NCI-H2171 treated with DMSO at 0.1 percent for 48 hours (cell line): ENCODE measurements at regions not wholly inside any gene's neighbourhood (a gene's known extent, or its start where the extent isn't known, plus 50 kb on each side); places are given as distances from the start of the nearest gene placed in this dataset.
A peak's percentile ranks its signal among the peaks of the same experiment; 100 is the strongest.

Experiments
- DNase-seq: peaks from one replicate; lab custom pipeline; 2025; lab: John Stamatoyannopoulos, UW

DNA sequence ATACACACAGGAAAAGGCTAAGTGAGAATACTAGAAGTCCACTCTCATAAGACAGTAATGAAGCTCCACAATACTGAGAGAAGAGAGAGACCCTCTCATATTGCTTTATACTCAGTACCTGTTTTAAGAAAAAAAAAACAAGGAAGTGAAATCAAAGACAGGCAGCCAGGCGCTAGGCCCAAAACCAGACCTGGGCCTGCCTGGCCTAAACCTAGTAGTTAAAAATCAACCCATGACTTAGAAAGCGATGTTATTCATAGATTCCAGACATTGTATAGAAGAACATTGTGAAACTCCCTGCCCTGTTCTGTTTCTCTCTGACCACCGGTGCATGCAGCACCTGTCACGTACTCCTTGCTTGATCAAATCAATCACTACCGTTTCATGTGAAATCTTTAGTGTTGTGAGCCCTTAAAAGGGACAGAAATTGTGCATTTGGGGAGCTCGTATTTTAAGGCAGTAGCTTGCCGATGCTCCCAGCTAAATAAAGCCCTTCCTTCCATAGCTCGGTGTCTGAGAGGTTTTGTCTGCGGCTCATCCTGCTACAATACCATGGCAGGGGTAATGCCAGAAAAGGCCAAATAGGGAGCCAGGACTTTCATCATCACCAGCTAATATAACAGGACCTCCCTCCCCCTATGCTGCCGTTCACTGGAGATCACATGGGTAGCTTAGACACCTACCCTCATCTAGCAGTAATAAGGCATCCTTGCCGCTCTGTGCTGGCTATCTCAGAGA is 1294.1 kb downstream of the NSUN3 start:
- no peak for DNase-seq

DNA sequence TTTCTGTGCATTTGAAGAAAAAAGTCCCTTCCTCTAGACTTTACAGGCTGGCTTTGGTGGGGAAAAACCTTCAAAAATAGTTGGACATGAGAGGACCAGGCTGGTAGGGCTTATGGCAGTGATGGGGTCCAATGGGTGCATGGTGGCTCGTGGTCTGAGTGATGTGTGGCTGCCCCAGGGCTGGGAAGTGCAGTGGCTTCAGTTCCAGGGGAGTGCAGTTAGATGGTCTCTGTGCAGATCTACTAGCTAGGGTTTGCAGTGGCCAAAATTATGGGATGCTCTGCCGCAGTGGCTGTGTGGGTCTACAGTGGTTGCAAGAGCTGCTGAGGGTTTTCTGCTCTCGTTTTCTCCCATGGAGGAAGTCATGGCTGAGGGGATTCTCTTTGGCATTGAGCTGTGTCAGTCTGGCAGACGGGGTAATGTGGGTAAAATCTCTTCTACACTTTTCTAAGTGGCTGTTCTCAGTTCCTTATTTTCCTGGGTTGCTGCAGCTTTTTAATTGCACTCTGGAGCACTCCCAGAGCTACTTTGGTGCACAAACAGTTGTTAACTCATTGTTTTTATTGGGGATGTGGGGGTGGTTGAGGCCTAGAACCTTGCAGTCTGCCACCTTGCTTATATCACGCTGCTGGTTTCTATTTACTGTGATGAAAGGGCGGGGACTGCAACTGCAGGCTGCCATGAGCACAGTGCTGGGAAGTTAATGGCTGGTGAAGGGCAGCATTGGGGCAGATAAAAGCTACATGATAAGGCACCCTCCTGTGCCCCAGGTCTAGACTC is 1324.6 kb downstream of the NSUN3 start:
- no peak for DNase-seq

DNA sequence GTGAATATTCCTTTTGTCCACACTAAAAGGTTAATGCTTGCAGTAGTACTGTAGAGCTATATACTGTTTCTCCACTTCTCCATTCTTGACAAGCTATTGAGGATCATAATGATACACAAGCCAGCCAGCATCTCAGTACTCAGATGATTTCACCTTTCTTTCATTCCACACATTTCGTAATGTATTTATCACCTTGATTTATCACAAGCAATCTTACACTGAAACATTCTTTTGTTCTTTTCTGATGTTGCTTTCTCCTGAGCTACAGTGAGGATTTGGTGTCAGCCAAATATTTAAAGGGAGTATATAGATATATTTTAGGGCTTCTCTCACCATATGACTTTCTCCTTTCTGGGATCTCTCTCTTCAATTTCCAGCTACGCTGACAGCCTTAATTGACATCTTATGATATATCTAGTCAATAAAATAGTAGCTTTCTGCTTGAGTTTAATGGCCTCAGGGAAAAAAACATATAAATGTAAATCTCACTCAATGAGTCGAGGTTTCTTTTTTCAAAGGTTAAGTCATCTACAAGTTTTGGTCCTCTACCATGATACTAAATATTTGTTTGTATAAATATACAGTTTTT is 1327.0 kb downstream of the NSUN3 start:
- no peak for DNase-seq

DNA sequence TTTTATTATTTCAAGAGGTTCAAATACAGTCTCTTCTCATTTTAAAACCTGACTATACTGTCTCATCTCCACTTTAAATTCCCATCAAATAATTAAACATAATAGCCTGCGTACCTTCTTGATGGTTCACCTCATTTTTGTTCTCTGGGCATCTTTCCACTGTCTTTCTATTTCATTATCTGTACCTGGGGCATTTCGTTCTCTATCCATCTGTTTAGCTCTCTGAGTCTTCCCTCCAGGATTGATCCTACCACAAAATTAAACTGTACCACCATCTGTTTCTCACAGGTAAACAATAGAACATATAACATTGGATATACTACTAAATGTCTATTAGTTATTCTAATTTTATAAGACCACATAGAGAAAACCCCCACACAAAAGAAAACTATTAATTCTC is 1331.4 kb downstream of the NSUN3 start:
- DNase-seq, result peak; percentile 74

DNA sequence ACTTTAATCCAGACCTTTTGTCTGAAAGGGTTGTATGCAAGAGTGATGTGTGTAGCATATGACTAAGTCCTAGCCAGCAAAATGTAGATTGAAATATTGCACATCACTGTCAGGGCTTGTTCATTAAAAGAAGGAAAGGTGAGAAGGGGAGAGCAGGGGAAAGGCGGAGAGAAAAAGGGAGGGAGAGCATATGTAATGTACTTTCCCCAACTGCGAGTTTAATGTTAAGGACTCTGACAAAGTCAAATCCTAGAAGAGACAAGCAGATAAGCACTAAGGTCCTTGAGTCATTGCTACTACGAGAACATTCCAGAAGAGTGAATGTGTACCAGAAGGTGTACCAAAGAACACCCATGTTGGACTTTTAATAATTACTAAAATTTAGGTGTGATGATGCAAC is 1336.7 kb downstream of the NSUN3 start:
- no peak for DNase-seq

DNA sequence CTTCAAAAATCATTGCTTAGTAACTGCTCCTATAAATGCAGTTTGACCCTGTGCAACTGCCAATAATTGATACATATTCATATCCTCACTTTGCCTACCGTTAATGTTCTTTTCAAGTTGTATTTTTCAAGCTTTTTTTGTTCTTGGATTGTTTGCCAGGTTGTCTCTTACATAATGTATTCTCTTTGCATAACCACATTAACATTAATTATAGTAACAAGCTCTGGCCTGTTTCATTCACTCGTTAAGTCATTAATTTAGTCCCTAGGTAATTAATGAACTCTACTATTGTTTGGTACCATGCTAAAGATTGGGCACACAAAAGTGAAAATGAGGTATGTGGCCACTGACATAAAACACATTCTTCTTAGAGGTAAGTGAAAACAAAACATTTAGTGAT is 1338.8 kb downstream of the NSUN3 start:
- DNase-seq, result no peak

DNA sequence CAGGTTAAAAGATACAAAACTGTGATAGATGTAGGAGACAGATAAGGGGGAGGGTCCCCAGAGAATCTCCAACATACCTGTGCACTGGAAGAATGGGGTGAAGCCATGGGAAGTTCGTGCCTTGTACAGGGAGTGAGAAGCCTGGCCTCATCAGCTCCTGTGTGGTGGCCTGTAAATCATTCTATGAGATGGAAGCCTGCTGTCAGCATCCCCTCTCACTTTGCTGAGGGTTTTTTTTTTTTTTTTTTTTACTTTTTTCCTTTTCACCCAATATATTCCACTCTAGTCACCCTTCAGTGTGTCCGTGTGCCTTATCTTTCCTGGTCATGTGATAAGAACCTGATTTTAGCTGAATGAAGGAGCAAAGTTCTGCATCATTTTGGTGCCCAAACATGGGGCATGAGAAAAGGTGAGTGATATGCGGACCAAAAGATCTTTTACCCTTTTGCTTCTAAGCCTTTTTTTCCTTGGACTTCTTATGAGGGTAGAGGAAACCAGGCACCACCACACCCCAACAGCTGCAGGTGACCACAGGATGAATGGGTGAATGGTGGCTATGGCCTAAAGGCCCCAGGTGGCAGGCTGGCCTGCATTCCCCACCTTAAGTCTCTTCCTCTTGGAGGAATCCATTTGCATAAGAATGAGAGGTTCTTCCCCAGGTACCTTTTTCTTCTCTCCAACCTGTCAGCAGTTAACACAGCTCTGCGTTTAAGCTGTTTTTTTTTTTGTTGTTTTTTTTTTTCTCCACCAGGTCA is 1345.0 kb downstream of the NSUN3 start:
- no peak for DNase-seq

DNA sequence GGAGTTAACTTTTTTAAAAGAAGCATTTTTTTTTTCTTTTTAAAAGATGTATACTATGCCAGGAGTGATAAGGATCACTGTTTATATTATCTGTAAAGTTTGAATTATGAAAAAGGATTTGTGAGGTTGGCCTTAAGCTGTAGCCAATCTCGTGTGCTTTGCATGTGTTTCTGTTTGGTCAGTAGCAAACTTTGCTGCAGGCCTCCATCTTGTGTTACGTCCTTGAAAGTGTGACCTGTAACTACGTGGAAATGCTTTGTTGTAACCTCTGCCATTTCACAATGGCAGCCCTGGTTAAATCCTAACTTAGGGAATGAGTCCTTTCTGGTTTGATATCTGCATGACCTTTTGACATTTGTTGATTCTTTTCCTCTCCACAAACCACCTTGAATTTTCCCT is 1345.6 kb downstream of the NSUN3 start:
- no peak for DNase-seq

DNA sequence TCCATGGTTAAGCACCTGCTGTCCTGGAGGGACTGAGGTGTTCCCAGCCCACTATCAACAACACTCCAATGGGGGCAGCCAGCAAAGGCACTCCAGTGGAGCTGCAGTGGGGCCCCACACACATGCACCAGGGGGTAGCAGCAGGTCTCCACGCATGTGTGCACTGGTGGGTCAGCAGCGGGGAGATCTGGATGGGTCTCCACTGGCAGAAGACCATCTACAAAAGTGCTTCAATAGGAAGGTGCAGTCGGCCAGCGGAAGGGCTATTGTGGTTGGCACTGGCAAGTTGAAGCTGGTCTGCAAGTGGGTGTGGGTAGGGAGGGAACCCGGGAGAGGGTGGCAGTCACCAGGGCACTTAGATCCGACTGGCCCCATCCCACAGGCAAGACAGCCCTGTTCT is 1355.4 kb downstream of the NSUN3 start:
- no peak for DNase-seq

DNA sequence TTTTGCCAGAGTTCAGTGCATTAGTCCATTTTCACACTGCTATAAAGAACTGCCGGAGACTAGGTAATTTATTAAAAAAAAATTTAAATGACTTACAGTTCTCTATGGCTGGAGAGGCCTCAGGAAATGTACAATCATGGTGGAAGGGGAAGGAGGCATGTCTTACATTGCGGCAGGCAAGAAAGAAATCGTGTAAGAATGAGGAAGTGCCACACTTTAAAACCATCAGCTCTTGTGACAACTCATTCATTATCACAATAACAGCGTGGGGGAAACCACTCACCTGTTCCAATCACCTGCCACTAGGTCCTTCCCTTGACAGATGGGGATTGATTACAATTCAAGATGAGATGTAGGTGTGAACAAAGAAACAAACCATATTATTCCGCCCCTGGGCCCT is 1361.4 kb downstream of the NSUN3 start:
- peak; percentile 57 for DNase-seq

DNA sequence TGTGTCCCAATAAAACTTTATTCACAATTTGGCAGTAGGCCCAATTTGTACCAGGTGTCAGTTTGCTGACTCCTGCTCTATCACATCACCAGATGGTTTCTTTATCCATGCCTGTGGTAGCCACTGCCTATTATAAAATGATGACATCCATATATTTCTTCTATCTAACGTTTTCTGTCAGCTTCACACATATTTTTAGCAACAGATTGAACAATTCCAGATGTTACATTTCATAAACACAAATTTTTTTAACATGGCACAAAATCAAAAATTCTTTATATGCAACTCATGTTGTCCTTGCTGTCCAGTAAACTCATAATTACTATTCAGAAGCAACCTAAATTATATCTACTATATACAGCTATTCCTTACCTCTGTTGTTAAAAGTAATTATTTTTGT is 1371.6 kb downstream of the NSUN3 start:
- peak; percentile 26 for DNase-seq

DNA sequence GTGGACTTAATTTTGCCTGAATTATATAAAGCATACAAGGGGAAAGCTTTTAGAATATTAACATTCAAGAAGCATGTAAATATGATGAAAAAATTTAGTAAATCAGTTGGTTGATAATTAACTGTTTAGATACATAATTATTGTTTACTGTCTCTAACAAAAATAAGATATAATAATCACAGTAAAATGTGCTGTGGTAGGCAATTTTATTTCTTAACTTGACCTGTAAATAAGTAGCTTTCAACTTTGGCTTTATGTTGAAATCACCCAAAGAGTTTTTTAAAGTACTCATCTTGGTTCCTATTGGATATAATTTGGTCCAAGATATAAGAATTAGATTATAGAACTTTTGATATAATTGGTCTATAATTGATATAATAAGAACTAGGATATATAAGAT is 1374.5 kb downstream of the NSUN3 start:
- DNase-seq, result no peak

DNA sequence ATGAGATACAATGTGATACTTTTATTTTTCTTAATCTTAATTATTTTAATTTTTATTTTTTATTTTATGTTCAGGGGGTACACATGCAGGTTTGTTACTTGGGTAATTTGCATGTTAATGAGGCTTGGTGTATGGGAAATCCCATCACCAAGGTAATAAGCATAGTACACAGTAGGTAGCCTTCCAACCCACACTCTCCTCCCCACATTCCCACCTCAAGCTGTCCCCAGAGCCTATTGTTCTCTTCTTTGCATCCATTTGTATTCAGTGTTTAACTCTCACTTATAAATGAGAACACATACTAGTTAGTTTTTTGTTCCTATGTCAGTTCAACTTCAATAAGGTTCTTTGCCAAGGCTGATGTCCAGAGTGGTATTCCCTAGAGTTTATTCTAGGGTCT is 1375.4 kb downstream of the NSUN3 start:
- DNase-seq, result no peak

DNA sequence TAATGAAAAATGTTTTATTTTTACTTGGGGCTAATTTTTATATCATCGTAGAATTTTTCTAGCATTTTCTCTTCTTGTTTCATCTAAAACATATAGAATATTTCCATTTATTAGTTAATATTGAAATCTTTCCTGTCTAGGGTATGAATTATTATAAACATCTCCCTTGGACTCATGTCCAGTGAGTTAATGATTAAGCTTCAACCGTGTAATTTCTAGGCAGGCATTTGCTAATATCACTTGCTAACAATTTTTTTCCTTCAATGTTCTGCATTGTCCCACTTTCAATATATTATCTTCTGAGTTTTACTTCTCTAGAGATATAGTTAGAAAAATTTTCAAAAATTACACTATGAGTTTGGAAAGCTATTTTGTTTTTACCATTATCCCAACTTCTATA is 1371.6 kb upstream of the EPHA6 start:
- no peak for DNase-seq

DNA sequence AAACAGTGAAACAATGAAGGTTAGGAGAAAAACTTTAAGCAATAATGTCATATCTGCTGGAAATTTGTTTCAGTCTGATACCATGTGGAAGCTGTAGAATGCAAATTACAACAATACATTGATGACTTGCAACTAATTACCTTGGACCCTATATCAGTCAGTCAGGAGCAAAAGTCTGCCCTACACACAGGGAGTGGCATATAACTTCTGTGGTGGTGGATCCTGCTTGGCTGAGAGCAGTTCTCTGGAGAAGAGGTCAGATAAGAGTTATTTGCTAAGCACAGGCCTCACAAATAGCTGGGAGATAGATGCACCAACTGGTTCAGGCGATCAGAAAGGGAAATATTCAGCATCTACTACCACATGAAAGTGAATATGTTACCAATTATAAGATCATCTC is 1364.6 kb upstream of the EPHA6 start:
- no peak for DNase-seq

DNA sequence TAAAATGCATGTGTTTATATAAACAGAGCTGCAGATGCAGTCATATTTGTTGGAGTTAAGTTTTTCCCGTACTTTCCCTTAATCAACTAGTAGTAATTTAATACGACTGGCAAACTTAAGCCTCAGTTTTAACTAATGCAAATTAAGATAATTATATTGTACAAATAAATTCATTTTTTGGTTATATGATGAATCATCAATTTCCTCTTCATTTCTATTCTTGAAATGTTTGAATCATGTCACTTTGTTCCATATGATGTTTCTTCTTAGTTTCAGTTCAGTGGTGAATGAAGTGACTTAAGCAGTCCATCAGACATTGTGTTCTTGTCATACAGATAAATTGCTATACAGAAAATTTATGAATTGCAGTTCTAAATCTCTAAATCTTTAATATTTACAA is 1361.2 kb upstream of the EPHA6 start:
- DNase-seq, result no peak

DNA sequence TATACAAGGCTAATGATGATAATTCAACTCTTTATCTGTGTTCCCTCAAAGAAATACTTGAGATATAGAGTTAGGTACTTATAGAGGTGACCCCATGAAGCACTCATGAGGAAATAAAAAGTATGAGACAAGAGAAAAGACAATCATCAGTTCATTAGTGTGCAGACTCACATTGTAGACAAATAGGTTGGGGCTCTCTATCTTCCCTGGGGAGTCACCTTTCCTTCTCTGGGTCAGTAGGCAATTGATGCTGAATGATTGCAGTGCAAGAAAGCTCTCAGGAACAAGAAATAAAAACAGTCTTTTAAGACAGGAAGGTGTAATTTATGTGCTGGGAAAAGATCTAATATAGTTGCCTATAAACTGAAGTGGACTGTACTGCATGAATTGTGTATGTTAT is 1357.6 kb upstream of the EPHA6 start:
- DNase-seq, result no peak

DNA sequence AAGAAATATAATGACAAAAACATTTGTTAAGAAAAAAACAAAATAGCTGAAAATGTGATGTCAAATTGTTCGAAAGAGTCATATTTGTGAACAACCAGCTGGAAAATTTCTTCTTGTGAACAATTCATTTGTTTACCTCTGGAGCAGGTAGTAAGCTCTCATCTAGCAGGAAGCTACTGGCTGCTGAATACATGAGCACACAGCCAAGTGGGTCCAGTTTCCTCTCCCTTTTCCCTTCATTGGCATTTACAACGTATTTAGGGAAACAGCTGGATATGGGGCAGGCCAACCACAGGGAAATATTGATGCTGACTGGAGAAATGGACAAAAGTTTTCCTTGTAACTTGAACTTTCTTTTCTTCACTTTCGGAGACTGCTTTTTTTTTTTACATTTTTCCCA is 1354.7 kb upstream of the EPHA6 start:
- no peak for DNase-seq

DNA sequence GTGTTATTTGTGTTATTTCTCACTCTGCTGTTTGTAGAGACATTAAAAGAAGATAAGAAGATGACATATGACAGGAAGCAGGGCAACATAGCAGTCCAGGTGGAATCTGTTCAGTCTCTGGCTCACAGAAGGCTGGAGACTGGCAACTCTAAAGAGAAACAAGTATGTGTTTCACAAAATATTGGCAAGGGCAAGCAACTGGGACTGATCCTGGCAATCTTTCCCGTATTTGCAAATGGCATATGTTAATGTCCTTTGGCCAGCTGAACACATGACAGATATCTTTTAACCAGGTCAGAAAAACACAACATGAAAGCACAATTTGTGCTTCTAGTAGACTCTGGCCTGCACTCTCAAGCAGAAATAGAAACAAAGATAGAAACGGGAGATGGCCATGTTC is 1354.1 kb upstream of the EPHA6 start:
- DNase-seq, result no peak

DNA sequence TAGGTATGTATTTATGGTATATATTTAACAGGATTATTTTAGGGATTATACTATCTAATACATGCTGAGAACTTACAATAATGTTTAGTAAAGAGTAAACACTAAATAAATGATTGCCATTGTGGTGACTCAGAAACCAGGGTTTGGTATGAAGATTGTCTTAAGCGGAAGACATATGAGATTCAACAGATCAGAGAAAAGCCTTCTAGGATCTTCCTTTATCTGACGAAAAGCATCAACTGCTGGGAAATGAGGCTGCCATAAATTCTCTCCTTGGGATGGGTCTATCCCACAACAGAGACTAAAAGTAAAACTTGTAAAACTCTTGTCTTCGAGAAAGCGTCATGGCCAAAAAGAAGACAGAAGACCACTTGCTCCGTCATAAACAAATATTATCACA is 1352.2 kb upstream of the EPHA6 start:
- no peak for DNase-seq

DNA sequence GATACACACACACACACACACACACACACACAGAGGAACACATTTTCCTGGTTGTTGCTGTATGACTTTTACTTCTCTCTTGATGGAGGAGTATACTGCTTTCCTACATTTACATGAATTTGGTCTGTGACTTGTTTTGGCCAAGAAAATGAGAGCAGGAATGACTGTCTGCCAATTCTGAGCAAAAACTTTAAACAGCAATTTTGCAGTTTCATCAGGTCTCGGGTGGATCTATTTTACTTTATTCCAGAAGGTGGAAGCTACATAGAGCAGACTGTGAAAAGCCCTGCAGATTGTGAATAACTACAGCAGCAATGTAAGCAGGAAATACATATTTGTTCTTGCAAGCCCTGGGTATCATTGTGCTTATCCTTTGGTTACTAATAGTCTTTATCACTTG is 1350.0 kb upstream of the EPHA6 start:
- DNase-seq, result no peak

DNA sequence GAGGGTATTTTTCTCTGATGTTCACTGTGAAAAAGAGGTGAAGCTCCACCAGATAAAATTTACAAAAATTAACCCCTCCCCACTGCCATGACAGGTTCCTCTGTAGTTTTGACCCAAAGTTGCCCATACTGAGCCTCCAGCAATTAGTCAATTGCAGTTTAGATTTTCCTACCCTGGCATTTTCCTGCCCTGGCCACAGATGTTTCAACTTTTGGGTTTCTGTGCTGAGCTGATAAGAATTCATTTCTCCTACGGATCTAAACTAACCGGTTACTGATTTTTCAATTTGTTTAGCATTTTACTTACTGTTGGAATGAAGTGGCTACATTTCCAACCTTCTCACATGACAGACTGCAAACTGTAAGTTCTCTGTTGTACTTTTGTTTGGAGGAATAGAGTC is 1346.1 kb upstream of the EPHA6 start:
- DNase-seq, result no peak

DNA sequence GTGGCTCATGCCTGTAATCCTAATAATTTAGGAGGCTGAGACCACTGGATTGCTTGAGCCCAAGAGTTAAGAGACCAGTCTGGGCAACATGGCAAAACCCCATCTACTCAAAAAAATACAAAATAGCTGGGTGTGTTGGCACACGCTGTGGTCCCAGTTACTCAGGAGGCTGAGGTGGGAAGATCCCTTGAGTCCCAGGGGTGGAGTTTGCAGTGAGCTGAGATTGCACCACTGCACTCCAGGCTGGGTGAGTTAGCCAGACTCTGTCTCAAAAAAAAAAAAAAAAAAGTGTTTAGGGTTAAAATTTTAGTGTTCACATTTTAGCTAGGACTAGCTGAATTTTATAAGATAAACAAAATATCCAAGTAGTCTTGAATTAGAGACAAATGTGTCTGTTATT is 1340.1 kb upstream of the EPHA6 start:
- DNase-seq, result no peak
